ENCODE measurements at regions not wholly inside any gene's neighbourhood (a gene's known extent, or its start where the extent isn't known, plus 50 kb on each side); places are given as distances from the start of the nearest gene placed in this dataset.

- H3K4me1 ChIP-seq (ENCODE audit: low read depth, poor library complexity, severe bottlenecking) = no peaks in the 10 kb centered on the region
- H2AFZ ChIP-seq (ENCODE audit: low read depth) = no peak overlapping the region
- H4K20me1 ChIP-seq (ENCODE audit: insufficient read depth) = no peaks in the 10 kb centered on the region
- H3K9ac ChIP-seq = no peak overlapping the region
- H3K4me2 ChIP-seq = no peak overlapping the region
- no peaks in the 10 kb centered on the region for H3K27me3 ChIP-seq (ENCODE audit: insufficient read depth, low read depth)
- H3K79me2 ChIP-seq (ENCODE audit: insufficient read depth, low read depth) = no peaks in the 10 kb centered on the region
- TF ChIP-seq, protein P1, sequence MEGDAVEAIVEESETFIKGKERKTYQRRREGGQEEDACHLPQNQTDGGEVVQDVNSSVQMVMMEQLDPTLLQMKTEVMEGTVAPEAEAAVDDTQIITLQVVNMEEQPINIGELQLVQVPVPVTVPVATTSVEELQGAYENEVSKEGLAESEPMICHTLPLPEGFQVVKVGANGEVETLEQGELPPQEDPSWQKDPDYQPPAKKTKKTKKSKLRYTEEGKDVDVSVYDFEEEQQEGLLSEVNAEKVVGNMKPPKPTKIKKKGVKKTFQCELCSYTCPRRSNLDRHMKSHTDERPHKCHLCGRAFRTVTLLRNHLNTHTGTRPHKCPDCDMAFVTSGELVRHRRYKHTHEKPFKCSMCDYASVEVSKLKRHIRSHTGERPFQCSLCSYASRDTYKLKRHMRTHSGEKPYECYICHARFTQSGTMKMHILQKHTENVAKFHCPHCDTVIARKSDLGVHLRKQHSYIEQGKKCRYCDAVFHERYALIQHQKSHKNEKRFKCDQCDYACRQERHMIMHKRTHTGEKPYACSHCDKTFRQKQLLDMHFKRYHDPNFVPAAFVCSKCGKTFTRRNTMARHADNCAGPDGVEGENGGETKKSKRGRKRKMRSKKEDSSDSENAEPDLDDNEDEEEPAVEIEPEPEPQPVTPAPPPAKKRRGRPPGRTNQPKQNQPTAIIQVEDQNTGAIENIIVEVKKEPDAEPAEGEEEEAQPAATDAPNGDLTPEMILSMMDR (conservative IDR thresholded peaks at IDR 0.05; ENCODE audit: low read depth, low read length) = no peak
- H3K27ac ChIP-seq = no peak overlapping the region
- no peak overlapping the region for H3K4me3 ChIP-seq (IDR thresholded peaks at IDR 0.05; ENCODE audit: insufficient read depth, low read depth, low read length)
- no peaks in the 10 kb centered on the region for H3K36me3 ChIP-seq (ENCODE audit: insufficient read depth)
Observed at GRCh38 chr14:79986251-79986650, 225.1 kb downstream of the DIO2 start.

- TF ChIP-seq, protein P1 (conservative IDR thresholded peaks at IDR 0.05; ENCODE audit: low read depth, low read length) = no peak
- H3K4me1 ChIP-seq (ENCODE audit: low read depth, poor library complexity, severe bottlenecking) = no peaks in the 10 kb centered on the region
- no peak overlapping the region for H3K9ac ChIP-seq
- no peaks in the 10 kb centered on the region for H3K79me2 ChIP-seq (ENCODE audit: insufficient read depth, low read depth)
- H3K36me3 ChIP-seq (ENCODE audit: insufficient read depth) = no peaks in the 10 kb centered on the region
- H4K20me1 ChIP-seq (ENCODE audit: insufficient read depth) = no peaks in the 10 kb centered on the region
- no peak overlapping the region for H3K4me2 ChIP-seq
- H3K4me3 ChIP-seq (IDR thresholded peaks at IDR 0.05; ENCODE audit: insufficient read depth, low read depth, low read length) = no peak overlapping the region
- H3K27ac ChIP-seq = no peak overlapping the region
- no peaks in the 10 kb centered on the region for H3K27me3 ChIP-seq (ENCODE audit: insufficient read depth, low read depth)
- H2AFZ ChIP-seq (ENCODE audit: low read depth) = no peak overlapping the region
Observed at GRCh38 chr14:79972230-79972629, 239.1 kb downstream of the DIO2 start.

DNA sequence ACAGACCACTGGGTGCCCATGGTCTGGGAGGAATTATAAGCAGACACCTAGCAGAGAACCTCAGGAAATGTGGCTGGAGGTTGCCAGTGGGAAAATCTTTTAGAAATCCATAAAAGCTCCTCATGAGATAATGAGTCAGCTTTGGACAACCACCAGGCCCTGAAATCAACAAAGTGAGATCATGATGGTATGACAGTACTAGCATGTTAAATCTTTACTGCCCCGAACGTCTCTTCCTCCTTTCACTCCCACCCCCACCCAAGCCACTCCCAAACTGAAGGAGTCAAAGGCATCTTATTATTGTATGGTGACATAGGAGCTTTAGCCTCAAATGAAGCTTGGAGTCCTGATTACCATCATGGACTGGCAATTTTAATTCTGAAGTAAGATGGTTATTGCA is 240.0 kb downstream of the DIO2 start:
- Histone ChIP-seq H3K4me3 (IDR thresholded peaks at IDR 0.05; ENCODE audit: insufficient read depth, low read depth, low read length) (no peak overlapping the region), H4K20me1 (ENCODE audit: insufficient read depth) (no peaks in the 10 kb centered on the region), H2AFZ (ENCODE audit: low read depth) (no peak overlapping the region), H3K27ac (no peak overlapping the region), H3K4me2 (no peak overlapping the region), H3K79me2 (ENCODE audit: insufficient read depth, low read depth) (no peaks in the 10 kb centered on the region), H3K4me1 (ENCODE audit: low read depth, poor library complexity, severe bottlenecking) (no peaks in the 10 kb centered on the region), H3K9ac (no peak overlapping the region), H3K27me3 (ENCODE audit: insufficient read depth, low read depth) (no peaks in the 10 kb centered on the region), H3K36me3 (ENCODE audit: insufficient read depth) (no peaks in the 10 kb centered on the region)
- TF ChIP-seq, protein P1 (conservative IDR thresholded peaks at IDR 0.05; ENCODE audit: low read depth, low read length) = no peak

DNA sequence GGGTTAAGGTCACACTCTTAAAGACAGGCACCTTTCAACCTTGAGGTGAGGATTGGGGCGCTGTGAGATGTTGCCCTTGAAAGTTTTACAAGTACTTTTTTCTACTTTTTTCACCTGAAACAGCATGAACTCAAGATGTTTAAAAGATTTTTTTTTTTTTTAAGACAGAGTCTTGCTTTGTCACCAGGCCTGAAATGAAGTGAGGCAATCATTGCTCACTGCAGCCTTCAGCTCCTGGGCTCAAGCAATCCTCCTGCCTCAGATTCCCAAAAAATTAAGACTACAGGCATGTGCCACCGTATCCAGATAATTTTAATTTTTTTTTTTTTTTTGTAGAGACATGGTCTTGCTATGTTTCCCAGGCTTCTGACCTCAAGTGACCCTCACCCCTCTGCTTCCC is 243.9 kb downstream of the DIO2 start:
- no peak overlapping the region for H3K9ac ChIP-seq

More for the DNA sequence above, 243.9 kb downstream of the DIO2 start:
- Histone ChIP-seq H3K27ac (no peak overlapping the region), H2AFZ (ENCODE audit: low read depth) (no peak overlapping the region), H3K4me3 (IDR thresholded peaks at IDR 0.05; ENCODE audit: insufficient read depth, low read depth, low read length) (no peak overlapping the region), H3K4me2 (no peak overlapping the region), H3K27me3 (ENCODE audit: insufficient read depth, low read depth) (no peaks in the 10 kb centered on the region), H4K20me1 (ENCODE audit: insufficient read depth) (no peaks in the 10 kb centered on the region), H3K4me1 (ENCODE audit: low read depth, poor library complexity, severe bottlenecking) (no peaks in the 10 kb centered on the region), H3K79me2 (ENCODE audit: insufficient read depth, low read depth) (no peaks in the 10 kb centered on the region), H3K36me3 (ENCODE audit: insufficient read depth) (no peaks in the 10 kb centered on the region)
- TF ChIP-seq, protein P1 (conservative IDR thresholded peaks at IDR 0.05; ENCODE audit: low read depth, low read length) = no peak

All from KMS-11 (cell line).